NB4 (cell line): ENCODE measurements at regions not wholly inside any gene's neighbourhood (a gene's known extent, or its start where the extent isn't known, plus 50 kb on each side); places are given as distances from the start of the nearest gene placed in this dataset.

ENCODE experiments used
- MYC ChIP-seq: IDR thresholded peaks from 2 replicates; pipeline ENCODE4 v1.6.1; 2011; ENCODE audit warnings: low read depth, low read length
- POLR2A ChIP-seq: IDR thresholded peaks from 2 replicates; pipeline ENCODE4 v1.6.1; 2011; ENCODE audit warnings: mild to moderate bottlenecking; ENCODE audit not compliant: insufficient read length; ENCODE audit errors: extremely low read depth
- TF ChIP-seq, protein P1 (sequence below): IDR thresholded peaks from one replicate; pipeline ENCODE4 v1.5.1; 2012; ENCODE audit warnings: low read depth, low read length
- TF ChIP-seq, protein P2 (sequence below): IDR thresholded peaks from 2 replicates; pipeline ENCODE4 v1.6.1; 2011; ENCODE audit warnings: low read depth, low read length

DNA sequence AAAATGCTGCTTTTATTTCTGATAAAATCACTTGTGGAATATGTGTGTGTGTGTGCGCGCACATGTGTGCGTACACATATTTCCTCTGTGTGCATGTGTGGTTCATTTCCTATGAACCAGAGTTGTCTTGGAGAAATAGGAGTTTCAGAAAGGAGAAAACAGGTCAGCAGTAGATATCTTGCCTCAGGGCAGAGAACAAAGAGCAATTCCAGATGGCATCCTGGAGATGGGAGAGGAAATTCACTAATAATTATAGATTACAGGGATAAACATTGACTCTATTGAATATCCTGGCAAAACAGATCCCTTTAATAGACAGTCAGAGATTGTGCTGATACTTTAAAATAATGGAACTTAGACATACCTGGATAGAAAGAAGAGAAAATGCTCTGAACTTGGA, 298.0 kb downstream of the TRIB2 start:
- TF ChIP-seq, protein P1, sequence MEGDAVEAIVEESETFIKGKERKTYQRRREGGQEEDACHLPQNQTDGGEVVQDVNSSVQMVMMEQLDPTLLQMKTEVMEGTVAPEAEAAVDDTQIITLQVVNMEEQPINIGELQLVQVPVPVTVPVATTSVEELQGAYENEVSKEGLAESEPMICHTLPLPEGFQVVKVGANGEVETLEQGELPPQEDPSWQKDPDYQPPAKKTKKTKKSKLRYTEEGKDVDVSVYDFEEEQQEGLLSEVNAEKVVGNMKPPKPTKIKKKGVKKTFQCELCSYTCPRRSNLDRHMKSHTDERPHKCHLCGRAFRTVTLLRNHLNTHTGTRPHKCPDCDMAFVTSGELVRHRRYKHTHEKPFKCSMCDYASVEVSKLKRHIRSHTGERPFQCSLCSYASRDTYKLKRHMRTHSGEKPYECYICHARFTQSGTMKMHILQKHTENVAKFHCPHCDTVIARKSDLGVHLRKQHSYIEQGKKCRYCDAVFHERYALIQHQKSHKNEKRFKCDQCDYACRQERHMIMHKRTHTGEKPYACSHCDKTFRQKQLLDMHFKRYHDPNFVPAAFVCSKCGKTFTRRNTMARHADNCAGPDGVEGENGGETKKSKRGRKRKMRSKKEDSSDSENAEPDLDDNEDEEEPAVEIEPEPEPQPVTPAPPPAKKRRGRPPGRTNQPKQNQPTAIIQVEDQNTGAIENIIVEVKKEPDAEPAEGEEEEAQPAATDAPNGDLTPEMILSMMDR, result no peak
- no peak for TF ChIP-seq POLR2A
- TF ChIP-seq MYC, result no peak
- TF ChIP-seq, protein P2, sequence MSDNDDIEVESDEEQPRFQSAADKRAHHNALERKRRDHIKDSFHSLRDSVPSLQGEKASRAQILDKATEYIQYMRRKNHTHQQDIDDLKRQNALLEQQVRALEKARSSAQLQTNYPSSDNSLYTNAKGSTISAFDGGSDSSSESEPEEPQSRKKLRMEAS, result no peak
